ENCODE measurements at regions not wholly inside any gene's neighbourhood (a gene's known extent, or its start where the extent isn't known, plus 50 kb on each side); places are given as distances from the start of the nearest gene placed in this dataset.

GRCh38 chr22:22318723-22319465 lies 74.3 kb downstream of the VPREB1 start:
- DNase-seq (ENCODE audit: low spot score): no peak
- no peak for FAIRE-seq
- in situ Hi-C loops (cut with HindIII; ENCODE audit: extremely low pct_ligation_motif_present, low pct_unique_long_range_greater_than_20kb): no loop called here
- no peak overlapping the region for H3K9ac ChIP-seq (ENCODE audit: insufficient read depth, low read depth, low read length)
- intact Hi-C loops (cut with micrococcal nuclease; ENCODE audit: unreplicated experiment): no loop called here
- no TSS peak for BruUV-seq (replicated peaks)
- no peak overlapping the region for H3K27ac ChIP-seq (ENCODE audit: extremely low read length, insufficient read depth, low read length)
- no peaks in the 10 kb centered on the region for H3K4me1 ChIP-seq (ENCODE audit: insufficient read depth, low read length)
- no peaks in the 10 kb centered on the region for H3K9me3 ChIP-seq (ENCODE audit: low read length)
- POLR2A ChIA-PET: no interaction called here
- H4K20me1 ChIP-seq (ENCODE audit: insufficient read depth, low read length): no peaks in the 10 kb centered on the region
- ATAC-seq: no peak
- H3K36me3 ChIP-seq (replicated peaks in 1 of 2; ENCODE audit: control insufficient read depth in 1 of 2, insufficient read depth in 2 of 2, low read length in 2 of 2): peaks cover 12 to 16% of the 10 kb centered on the region in 2 experiments; a peak in 3 of 5 replicates
- H3K27me3 ChIP-seq (ENCODE audit: control insufficient read depth in 1 of 2, insufficient read depth in 2 of 2, low read length in 2 of 2): no peaks in the 10 kb centered on the region; a peak in 1 of 5 replicates
- CTCF ChIA-PET (ENCODE audit: low intra/inter-chr PET ratio, low total read pairs): no interaction called here
- TF ChIP-seq WIZ (CRISPR knock-in tag; IDR thresholded peaks at IDR 0.05) (no peak), MAFF (IDR thresholded peaks at IDR 0.05; ENCODE audit: low read depth, low read length) (0 out of 2 replicates have a peak, but pooled peaks have one; percentile 14), ZNF24 (IDR thresholded peaks at IDR 0.05) (no peak), KAT8 (CRISPR knock-in tag; IDR thresholded peaks at IDR 0.05) (no peak), CSRNP2 (CRISPR knock-in tag; conservative IDR thresholded peaks at IDR 0.05; ENCODE audit: low read depth) (no peak), MAFK (conservative IDR thresholded peaks at IDR 0.05 in 1 of 2, IDR thresholded peaks at IDR 0.05 in 1 of 2; ENCODE audit: low read length in 2 of 2) (peak; percentile 46 to 60; a peak in 3 of 4 replicates)
- H2AFZ ChIP-seq (ENCODE audit: low read length): no peak overlapping the region
- 96% methylated on average over 6 of the region's 8 CpGs for WGBS (ENCODE audit: low lambda C conversion rate)
- no peak overlapping the region for H3K4me2 ChIP-seq (ENCODE audit: low read depth, low read length)
- no peaks in the 10 kb centered on the region for H3K79me2 ChIP-seq (ENCODE audit: insufficient read depth, low read length)
- no peak overlapping the region for H3K4me3 ChIP-seq (replicated peaks in 1 of 3; ENCODE audit: insufficient read depth in 1 of 3, low read depth in 2 of 3, low read length in 3 of 3)

Data from HepG2 (cell line).